ENCODE measurements at regions not wholly inside any gene's neighbourhood (a gene's known extent, or its start where the extent isn't known, plus 50 kb on each side); places are given as distances from the start of the nearest gene placed in this dataset.

DNA sequence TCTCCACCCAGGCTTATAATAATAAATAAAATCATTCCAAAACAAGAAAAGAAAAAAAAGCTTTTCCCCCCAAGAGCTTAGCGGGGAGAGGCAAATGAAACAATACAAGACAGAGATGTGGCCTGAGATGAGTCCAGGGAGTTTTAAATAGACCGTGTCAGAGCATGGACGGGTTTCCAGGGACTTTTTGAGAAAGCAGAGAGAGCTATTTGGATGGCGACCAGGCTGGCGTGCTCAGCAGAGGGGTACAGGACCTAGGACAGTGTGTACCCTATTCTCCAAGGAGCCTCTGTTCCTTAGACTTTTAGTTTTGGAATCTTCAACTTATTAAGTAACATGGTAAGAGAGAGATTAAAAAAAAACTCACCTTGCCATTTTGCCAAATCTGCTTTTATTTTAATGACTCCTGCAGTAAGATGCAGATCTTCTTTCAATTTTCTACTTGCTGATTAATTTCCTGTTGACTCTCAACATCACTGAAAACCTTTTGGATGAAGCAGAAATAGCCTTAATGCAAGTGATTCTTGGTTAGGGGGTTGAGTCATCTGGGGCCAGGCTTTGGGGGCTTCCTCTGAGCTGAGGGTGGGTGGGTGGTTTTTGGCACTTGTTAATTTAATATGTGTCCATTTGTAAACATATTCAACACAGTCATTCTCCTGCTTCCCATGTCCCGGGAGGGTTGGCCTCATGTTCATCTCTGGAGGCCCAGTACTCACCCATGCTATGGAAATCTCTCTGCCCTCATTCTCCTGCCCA, 49.6 kb upstream of the OSMR start:
- TF ChIP-seq BACH1 (IDR thresholded peaks at IDR 0.05; ENCODE audit: low read length), result no peak
- TF ChIP-seq SP4 (IDR thresholded peaks at IDR 0.05; ENCODE audit: low read length), result no peak
- TF ChIP-seq, protein P1, sequence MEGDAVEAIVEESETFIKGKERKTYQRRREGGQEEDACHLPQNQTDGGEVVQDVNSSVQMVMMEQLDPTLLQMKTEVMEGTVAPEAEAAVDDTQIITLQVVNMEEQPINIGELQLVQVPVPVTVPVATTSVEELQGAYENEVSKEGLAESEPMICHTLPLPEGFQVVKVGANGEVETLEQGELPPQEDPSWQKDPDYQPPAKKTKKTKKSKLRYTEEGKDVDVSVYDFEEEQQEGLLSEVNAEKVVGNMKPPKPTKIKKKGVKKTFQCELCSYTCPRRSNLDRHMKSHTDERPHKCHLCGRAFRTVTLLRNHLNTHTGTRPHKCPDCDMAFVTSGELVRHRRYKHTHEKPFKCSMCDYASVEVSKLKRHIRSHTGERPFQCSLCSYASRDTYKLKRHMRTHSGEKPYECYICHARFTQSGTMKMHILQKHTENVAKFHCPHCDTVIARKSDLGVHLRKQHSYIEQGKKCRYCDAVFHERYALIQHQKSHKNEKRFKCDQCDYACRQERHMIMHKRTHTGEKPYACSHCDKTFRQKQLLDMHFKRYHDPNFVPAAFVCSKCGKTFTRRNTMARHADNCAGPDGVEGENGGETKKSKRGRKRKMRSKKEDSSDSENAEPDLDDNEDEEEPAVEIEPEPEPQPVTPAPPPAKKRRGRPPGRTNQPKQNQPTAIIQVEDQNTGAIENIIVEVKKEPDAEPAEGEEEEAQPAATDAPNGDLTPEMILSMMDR (IDR thresholded peaks at IDR 0.05; ENCODE audit: control extremely low read depth in 1 of 3, insufficient read depth in 1 of 3, low read depth in 1 of 3, low read length in 3 of 3), result no peak
- TF ChIP-seq HDAC6 (IDR thresholded peaks at IDR 0.05; ENCODE audit: low read depth, low read length), result no peak
- no peak for TF ChIP-seq EGR1 (IDR thresholded peaks at IDR 0.05; ENCODE audit: borderline replicate concordance, low read depth, low read length)
- no peak for TF ChIP-seq ZNF274 (IDR thresholded peaks at IDR 0.05; ENCODE audit: borderline replicate concordance, extremely low read depth, low read length)
- no peak for TF ChIP-seq EZH2 (IDR thresholded peaks at IDR 0.05; ENCODE audit: low read depth, low read length, severe bottlenecking)
- TF ChIP-seq POLR2AphosphoS5 (IDR thresholded peaks at IDR 0.05; ENCODE audit: low read depth, low read length), result no peak
- no peak for TF ChIP-seq SP1 (IDR thresholded peaks at IDR 0.05; ENCODE audit: low read depth, low read length)
- TF ChIP-seq CREB1 (IDR thresholded peaks at IDR 0.05), result no peak
- TF ChIP-seq TAF7 (optimal IDR thresholded peaks at IDR 0.05; ENCODE audit: borderline replicate concordance, low read depth, low read length), result no peak

All from H1 (cell line).